ENCODE measurements at regions not wholly inside any gene's neighbourhood (a gene's known extent, or its start where the extent isn't known, plus 50 kb on each side); places are given as distances from the start of the nearest gene placed in this dataset.

DNA sequence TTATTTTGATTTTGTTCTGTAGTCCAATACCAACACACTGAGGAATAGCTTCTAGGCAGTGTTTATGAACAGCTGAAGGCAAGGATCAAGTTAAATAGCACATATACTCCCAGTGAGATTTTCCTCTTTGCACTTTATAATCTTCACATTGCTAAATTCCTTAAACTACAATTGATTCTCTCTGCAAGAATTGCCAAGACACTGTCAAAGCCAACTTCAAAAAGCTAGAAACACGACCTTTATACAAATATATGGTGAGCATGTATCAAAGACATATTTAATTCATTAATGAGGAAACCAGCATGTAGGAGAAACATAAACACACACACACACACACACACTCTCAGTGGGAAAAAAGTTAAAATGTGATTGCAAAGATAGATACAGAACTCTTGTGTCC lies 86.4 kb upstream of the FAM9C start:
- Histone ChIP-seq H3K4me3 (ENCODE audit: low read depth, low read length) (no peak overlapping the region), H3K9me3 (ENCODE audit: control insufficient read depth, insufficient read depth, low read length) (no peaks in the 10 kb centered on the region), H3K27me3 (ENCODE audit: control insufficient read depth, insufficient read depth, low read length) (no peaks in the 10 kb centered on the region), H3K27ac (ENCODE audit: low read depth, low read length) (no peak overlapping the region)
- TF ChIP-seq, protein P1, sequence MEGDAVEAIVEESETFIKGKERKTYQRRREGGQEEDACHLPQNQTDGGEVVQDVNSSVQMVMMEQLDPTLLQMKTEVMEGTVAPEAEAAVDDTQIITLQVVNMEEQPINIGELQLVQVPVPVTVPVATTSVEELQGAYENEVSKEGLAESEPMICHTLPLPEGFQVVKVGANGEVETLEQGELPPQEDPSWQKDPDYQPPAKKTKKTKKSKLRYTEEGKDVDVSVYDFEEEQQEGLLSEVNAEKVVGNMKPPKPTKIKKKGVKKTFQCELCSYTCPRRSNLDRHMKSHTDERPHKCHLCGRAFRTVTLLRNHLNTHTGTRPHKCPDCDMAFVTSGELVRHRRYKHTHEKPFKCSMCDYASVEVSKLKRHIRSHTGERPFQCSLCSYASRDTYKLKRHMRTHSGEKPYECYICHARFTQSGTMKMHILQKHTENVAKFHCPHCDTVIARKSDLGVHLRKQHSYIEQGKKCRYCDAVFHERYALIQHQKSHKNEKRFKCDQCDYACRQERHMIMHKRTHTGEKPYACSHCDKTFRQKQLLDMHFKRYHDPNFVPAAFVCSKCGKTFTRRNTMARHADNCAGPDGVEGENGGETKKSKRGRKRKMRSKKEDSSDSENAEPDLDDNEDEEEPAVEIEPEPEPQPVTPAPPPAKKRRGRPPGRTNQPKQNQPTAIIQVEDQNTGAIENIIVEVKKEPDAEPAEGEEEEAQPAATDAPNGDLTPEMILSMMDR (IDR thresholded peaks at IDR 0.05; ENCODE audit: low read depth, low read length): no peak
- no peak for DNase-seq (ENCODE audit: low read depth, low spot score)
- ChIA-PET CTCF (no interaction called here), POLR2A (no interaction called here)

DNA sequence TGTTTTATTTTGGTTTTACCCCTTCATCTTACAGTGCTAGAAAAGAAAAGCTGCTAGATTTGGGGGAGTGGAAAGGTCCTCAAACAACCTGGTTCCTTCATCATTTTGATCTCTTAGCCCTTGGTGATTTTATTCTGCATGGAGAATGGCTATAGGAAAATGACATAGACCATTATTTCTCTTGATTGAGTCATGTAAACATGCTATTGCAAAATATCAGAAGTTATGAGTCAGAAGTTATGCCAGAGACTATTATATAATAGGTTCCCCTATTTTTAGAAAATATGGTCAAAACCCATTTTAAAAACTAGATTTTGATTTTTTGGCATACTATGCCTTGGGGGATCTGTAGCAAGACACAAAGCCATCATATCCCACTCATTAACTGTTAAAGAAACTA lies 83.7 kb upstream of the FAM9C start:
- CTCF ChIA-PET: no interaction called here
- TF ChIP-seq, protein P1 (IDR thresholded peaks at IDR 0.05; ENCODE audit: low read depth, low read length): no peak
- no peak overlapping the region for H3K27ac ChIP-seq (ENCODE audit: low read depth, low read length)
- no peak overlapping the region for H3K4me3 ChIP-seq (ENCODE audit: low read depth, low read length)
- POLR2A ChIA-PET: no interaction called here
- no peaks in the 10 kb centered on the region for H3K9me3 ChIP-seq (ENCODE audit: control insufficient read depth, insufficient read depth, low read length)
- no peaks in the 10 kb centered on the region for H3K27me3 ChIP-seq (ENCODE audit: control insufficient read depth, insufficient read depth, low read length)
- no peak for DNase-seq (ENCODE audit: low read depth, low spot score)

DNA sequence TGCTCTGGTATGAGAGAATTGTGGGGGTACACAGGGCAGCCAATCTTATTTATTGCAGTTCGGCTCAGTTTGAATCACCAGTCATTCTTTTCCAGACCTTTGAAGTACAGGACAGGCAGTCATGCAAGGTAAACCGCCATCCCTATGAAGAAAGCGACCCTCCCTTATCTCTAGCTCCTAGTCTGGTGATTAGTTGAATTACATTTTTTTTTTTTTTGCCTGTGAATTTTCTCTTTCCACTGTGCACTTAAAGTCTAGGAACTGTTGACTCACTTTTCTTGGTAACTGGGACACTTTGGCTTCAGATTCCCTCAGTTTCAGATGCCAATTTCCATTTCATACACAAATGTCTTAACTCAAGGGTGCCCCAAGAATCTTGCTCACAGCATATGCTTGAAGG lies 82.4 kb upstream of the FAM9C start:
- POLR2A ChIA-PET: no interaction called here
- H3K27me3 ChIP-seq (ENCODE audit: control insufficient read depth, insufficient read depth, low read length): no peaks in the 10 kb centered on the region
- DNase-seq (ENCODE audit: low read depth, low spot score): no peak
- TF ChIP-seq, protein P1 (IDR thresholded peaks at IDR 0.05; ENCODE audit: low read depth, low read length): no peak
- no peak overlapping the region for H3K4me3 ChIP-seq (ENCODE audit: low read depth, low read length)
- no peak overlapping the region for H3K27ac ChIP-seq (ENCODE audit: low read depth, low read length)
- no peaks in the 10 kb centered on the region for H3K9me3 ChIP-seq (ENCODE audit: control insufficient read depth, insufficient read depth, low read length)
- CTCF ChIA-PET: no interaction called here

DNA sequence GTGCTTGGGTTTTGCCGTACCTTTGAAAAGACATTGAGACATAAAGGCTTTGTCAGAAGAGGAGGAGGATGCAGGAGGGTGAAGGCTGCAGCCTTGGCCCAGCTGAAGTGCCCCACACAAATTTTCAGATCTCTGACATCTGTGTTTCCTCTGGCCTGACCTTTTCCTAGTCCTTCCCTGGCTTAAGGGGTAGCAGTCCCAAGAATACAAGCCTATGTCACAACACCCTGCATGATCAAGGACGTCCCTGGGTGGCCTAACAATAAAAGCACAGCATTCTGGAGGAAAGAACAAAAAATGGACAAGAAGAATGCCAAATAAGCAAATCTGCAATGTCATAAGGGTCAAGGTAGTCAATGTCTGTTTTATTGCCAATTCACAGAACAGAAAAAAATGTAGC lies 80.8 kb upstream of the FAM9C start:
- no peaks in the 10 kb centered on the region for H3K27me3 ChIP-seq (ENCODE audit: control insufficient read depth, insufficient read depth, low read length)
- H3K27ac ChIP-seq (ENCODE audit: low read depth, low read length): no peak overlapping the region
- H3K4me3 ChIP-seq (ENCODE audit: low read depth, low read length): no peak overlapping the region
- CTCF ChIA-PET: interaction anchor here (1.2 kb wide), 1 partner anchor 178 kb away, joined by 6 read pairs; no protein-coding TSS in a partner anchor
- POLR2A ChIA-PET: no interaction called here
- DNase-seq (ENCODE audit: low read depth, low spot score): no peak
- TF ChIP-seq, protein P1 (IDR thresholded peaks at IDR 0.05; ENCODE audit: low read depth, low read length): no peak
- no peaks in the 10 kb centered on the region for H3K9me3 ChIP-seq (ENCODE audit: control insufficient read depth, insufficient read depth, low read length)

DNA sequence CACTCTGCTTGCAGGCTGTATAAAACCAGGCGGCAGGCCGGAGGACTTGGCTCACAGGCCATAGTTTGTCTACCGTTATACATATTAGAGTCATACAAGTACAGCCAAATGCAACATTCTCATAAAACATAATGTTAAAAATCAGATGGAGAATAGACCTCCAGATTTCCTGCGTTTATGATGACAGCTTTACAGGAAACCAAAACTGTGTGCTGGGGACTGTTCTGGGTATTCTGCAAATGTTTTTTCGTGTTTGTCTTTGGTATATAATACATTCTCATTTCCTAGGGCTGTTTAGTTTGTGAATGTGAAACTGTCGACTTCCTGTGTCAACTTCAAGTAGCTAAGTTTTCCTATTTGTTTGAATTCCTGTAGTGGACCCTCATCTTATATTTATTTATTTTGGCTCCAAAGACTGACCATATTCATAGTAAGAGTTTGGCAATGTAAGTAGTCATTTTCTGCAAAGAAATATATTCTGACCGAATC lies 79.5 kb upstream of the FAM9C start:
- Histone ChIP-seq H3K27me3 (ENCODE audit: control insufficient read depth, insufficient read depth, low read length) (no peaks in the 10 kb centered on the region), H3K27ac (ENCODE audit: low read depth, low read length) (peak overlapping the region; percentile 52), H3K4me3 (ENCODE audit: low read depth, low read length) (no peak overlapping the region), H3K9me3 (ENCODE audit: control insufficient read depth, insufficient read depth, low read length) (no peaks in the 10 kb centered on the region)
- ChIA-PET POLR2A (interaction anchor here (1.0 kb wide), 1 partner anchor 143 kb away, joined by 3 read pairs; no protein-coding TSS in a partner anchor), CTCF (interaction anchor here (0.5 to 1.2 kb wide), 4 partner anchors 13 to 352 kb away, joined by 3 to 6 read pairs (median 4); no protein-coding TSS in a partner anchor)
- TF ChIP-seq, protein P1 (IDR thresholded peaks at IDR 0.05; ENCODE audit: low read depth, low read length): no peak
- DNase-seq (ENCODE audit: low read depth, low spot score): no peak
